ENCODE measurements at regions not wholly inside any gene's neighbourhood (a gene's known extent, or its start where the extent isn't known, plus 50 kb on each side); places are given as distances from the start of the nearest gene placed in this dataset.
A peak's percentile ranks its signal among the peaks of the same experiment; 100 is the strongest.
"Not testable (repeated sequence)": the region's sequence is repeated elsewhere in the genome, so short reads cannot be mapped to it uniquely, and the experiment has no call there.

DNA sequence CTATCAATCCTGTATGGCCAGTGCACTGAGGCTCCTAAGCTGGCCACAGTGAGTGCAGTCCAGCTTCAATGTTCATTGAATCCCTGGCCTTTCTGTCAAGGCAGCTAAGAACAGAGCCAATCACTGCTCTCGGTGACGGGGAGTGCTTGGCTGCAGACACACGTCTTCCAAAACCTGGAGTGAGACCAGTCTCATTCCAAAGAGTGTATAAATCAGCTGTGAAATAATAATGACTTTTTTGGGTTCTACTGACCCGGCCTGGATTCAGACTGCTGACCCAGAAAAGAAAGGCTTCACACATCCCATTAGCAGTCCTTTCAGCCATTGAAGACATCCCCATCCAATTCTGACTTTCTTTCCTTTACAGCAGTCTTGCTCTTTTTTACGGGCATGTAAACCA lies 665.5 kb downstream of the GBE1 start:
- intact Hi-C loops (cut with DNase I) = no loop called here
- peak in 1 of 42 donors; percentile 5 for DNase-seq

- intact Hi-C loops (cut with DNase I) = no loop called here
- no peak for DNase-seq
These were observed 666.5 kb downstream of the GBE1 start for GRCh38 chr3:81094986-81095385.

DNA sequence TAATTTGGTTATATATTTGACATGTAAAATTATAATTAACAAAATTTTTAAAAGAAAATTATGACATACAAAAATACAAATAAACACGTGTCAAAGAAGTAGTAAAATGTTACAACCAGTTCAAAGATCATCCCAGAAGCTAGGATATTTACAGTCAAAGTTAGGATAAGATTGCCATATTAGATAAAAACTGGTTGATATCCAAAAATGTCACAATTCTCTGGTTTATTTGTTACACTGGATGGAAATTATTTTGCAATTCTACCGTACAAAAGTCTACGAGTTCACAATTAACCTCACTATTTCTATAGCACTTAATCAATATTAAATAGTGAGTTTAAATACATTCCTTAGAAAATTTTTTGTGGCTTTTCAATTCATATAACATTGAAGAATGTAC lies 673.8 kb downstream of the GBE1 start:
- intact Hi-C loops (cut with DNase I) = no loop called here
- DNase-seq = no peak

DNA sequence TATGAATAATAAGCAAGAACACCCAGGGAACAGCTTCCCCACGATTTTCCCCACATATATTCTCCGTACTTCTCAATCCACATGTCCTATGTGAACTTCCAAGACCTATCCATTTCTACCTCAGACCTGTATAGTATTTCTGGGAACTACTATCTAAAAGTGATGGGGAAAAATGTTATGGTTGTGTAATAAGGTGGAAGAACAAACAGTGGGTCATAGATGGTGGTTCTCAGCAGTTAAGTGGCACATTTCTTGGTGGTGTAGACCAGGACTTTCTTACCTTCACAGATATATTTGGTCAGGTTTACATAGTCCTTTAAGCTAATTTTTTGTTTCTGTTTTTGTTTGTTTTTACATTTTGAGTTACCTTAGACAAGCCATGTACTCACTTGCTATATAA lies 675.1 kb downstream of the GBE1 start:
- DNase-seq = no peak
- intact Hi-C loops (cut with DNase I) = no loop called here

GRCh38 chr3:81080608-81081007 lies 680.8 kb downstream of the GBE1 start:
- DNase-seq = no peak
- intact Hi-C loops (cut with DNase I) = no loop called here

GRCh38 chr3:81072591-81072990 lies 688.9 kb downstream of the GBE1 start:
- DNase-seq = peak in 20 of 42 donors; percentile 2 to 73 (median 26)
- intact Hi-C loops (cut with DNase I) = no loop called here

DNA sequence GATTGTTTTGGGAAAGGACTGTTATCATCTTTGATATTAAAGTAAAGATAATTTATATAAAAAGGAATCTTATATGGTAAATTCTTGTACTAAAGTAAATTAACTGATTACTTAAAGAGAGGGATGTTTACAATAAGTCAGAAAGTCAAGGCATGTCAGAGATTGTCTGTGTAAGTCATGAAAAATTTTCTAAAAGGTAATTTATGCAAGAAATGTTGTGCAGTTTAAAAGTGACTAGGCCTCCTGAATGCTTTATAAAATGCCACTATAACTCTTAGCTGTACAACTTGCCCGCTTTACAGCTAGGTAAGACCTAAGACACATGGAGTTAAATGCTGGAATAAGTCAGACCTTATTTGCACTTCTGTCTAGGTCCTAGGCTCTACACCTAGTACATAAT lies 692.9 kb downstream of the GBE1 start:
- intact Hi-C loops (cut with DNase I) = no loop called here
- no peak for DNase-seq

DNA sequence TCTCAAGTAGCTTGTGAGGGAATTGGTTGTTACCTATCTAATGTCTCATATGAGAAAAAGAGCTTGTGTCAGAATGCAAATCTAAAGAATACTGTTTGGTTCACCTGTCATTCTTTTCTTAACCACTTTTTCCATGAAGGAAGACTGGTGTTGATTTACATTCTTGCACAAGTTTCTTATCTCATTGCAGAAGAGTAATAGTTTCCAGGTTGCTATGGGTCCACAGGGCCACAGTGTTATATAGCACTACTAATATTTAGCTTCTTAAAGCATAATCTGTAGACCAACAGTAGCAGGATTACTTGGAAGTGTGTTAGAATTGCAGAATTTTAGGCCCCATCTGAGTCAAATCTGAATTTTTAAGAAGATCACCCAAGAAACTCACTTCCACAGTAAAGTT lies 697.5 kb downstream of the GBE1 start:
- DNase-seq = no peak
- intact Hi-C loops (cut with DNase I) = no loop called here

DNA sequence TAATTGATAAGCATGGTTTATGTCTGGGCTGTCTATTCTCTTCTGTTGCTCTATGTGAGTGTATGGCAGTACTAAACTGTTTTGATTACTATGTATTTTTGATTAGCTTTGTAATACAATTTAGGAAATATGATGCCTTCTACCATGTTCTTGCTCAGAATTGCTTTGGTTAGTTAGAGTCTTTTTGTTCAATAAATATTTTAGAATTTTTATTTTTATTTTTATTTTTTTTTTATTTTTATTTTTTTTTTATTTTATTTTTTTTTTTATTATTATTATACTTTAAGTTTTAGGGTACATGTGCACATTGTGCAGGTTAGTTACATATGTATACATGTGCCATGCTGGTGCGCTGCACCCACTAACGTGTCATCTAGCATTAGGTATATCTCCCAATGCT lies 710.3 kb downstream of the GBE1 start:
- intact Hi-C loops (cut with DNase I); DNase-seq: not testable (repeated sequence)

DNA sequence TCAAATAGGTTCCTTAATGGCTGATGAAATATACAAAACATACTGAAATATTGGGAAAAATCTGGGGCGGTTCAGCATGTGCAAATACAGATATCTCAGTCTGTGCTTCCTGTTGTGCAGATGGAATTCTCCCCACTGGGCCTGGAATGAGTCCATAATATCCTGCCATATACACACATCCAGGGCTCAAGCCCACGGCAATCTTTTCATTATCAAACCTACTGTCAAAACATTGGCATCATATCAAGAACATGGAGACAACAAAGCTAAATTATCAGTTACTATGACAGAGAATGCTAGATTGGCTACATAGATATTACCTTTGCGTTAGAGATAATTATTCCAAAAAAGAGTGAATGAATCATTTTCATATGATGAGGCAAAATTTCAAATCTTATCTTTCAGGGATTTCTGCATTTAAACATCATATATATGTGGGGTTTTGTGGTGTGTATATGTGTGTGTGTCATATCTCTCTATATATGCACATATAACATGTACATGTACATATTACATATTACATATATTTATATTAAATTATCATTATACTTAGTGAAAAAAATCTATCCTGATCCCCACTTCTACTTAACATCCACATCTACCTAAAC lies 713.3 kb downstream of the GBE1 start:
- intact Hi-C loops (cut with DNase I) = no loop called here
- DNase-seq = no peak

GRCh38 chr3:81045976-81046375 lies 715.5 kb downstream of the GBE1 start:
- intact Hi-C loops (cut with DNase I) = no loop called here
- DNase-seq = no peak

DNA sequence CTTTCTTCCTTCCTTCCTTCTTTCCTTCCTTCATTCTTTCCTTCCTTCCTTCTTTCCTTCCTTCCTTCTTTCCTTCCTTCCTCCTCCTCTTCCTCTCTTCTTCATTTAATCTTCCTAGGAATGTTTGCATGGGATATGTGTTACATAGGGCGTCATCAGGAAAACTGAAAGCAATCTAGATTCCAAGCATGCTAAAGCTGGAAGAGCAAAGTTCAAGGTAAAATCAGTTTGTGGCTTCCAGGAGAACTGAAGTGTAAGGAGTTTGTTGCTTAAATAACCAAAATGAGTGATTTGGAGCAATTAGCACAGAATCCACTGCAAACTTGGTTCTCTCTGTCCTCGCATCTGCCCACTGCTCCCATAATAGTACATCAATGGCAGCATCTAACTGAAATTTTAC lies 716.2 kb downstream of the GBE1 start:
- no peak for DNase-seq
- intact Hi-C loops (cut with DNase I) = no loop called here

- intact Hi-C loops (cut with DNase I) = no loop called here
- no peak for DNase-seq
These were observed 717.7 kb downstream of the GBE1 start for GRCh38 chr3:81043660-81044199.

DNA sequence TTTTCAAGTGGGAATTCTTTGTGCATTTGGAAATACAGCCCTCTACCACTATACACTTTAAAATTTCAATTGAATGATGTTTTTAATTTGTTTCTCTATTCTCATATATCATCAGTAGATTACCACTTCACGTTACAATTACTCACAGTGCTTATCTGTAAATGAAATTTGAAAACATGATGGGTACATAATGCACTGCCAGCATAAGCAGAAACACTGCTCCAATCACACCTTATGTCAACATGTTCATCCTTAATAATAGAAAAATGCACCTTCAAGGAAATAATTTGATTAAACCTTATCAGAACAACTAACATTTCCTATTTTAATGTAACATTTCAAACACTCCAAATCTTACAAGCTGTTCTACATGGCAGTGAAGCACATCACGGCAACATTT lies 718.4 kb downstream of the GBE1 start:
- no peak for DNase-seq
- intact Hi-C loops (cut with DNase I) = no loop called here

DNA sequence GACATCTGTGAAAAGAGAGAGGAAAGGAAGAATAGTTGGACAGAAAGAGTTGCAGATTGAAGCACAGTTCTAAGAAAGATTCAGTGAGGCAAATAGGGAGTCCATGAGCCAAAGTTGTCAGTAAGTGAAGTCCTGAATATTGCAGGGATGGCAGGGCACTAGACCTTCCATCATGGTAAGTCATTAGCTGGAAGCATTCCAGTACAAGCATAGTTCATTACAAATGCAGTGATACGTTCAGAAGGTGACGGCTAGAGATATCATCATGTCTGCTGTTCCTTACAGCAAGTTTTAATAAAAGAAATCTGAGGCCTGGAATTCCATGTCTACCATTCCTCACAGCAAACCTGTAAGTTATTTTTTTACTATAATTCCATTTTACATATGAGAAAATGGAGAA lies 720.1 kb downstream of the GBE1 start:
- no peak for DNase-seq
- intact Hi-C loops (cut with DNase I) = no loop called here

DNA sequence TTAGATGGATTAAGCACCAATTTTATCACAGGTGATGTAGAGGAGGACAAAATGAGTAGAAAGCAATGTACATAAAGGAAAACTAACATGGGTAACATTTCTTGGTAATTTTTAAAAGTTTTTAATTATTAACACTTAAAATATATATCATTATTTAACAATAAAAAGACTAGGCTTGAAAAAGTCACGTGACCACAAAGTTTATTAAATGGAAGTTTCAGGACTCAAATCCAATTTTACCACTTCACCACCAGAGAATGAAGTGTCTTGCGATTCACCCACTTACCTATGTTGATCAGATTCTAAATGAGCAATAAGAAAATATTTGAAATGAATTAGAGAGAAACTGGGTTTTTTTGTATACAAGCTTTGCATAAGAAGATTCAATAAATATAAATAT lies 721.3 kb downstream of the GBE1 start:
- intact Hi-C loops (cut with DNase I) = no loop called here

GRCh38 chr3:81033684-81034083 lies 727.8 kb downstream of the GBE1 start:
- intact Hi-C loops (cut with DNase I) = no loop called here
- no peak for DNase-seq

More for the DNA sequence above, 721.3 kb downstream of the GBE1 start:
- DNase-seq = no peak

DNA sequence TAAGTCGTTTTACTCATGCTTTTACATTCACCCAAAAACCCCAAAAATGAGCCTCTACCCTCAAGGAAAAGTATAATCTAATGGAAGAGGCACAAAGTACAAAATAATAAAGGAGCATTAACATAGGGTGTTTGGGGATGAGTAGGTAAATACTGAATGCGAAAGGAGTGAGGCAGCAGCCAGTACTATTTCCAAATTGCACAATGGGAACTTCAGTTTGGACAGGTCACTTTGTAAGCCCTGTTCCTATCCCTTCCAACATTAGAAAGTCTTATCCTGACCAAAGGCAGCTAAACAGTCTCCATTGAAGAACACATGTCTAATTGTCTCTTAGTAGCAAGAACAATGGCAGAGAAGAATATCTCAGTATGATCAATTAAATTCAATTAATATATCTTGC lies 728.3 kb downstream of the GBE1 start:
- intact Hi-C loops (cut with DNase I) = no loop called here
- DNase-seq = no peak

- no peak for DNase-seq
- intact Hi-C loops (cut with DNase I) = no loop called here
These were observed 731.6 kb downstream of the GBE1 start for GRCh38 chr3:81029861-81030260.

- intact Hi-C loops (cut with DNase I) = no loop called here
- no peak for DNase-seq
These were observed 734.1 kb downstream of the GBE1 start for GRCh38 chr3:81027344-81027743.

DNA sequence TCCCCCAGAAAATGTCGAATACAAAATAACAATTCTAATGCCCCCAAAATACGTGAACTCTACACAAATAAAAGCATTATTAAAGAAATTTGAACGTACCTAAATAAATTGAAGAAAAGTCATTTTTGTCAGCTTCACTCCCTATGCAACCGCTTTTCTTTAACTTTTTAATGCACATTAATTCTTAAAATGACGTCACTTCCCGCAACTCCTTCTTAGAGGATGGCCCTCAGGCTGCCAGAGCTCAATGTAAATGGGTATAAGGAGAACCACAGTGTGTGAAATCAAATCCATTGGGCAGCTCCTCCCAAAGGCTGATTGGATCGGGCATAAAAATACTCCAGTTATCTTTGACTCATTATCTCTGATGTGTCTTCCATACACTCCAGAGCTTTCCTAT lies 736.9 kb downstream of the GBE1 start:
- DNase-seq = no peak
- intact Hi-C loops (cut with DNase I) = no loop called here

GRCh38 chr3:81022339-81022738 lies 739.1 kb downstream of the GBE1 start:
- DNase-seq = no peak
- intact Hi-C loops (cut with DNase I) = no loop called here
